22Rv1 (cell line): ENCODE measurements at regions not wholly inside any gene's neighbourhood (a gene's known extent, or its start where the extent isn't known, plus 50 kb on each side); places are given as distances from the start of the nearest gene placed in this dataset.
A peak's percentile ranks its signal among the peaks of the same experiment; 100 is the strongest.

Experiments used
- CTCF ChIP-seq: fragments of 450-650 bp; IDR thresholded peaks from 2 replicates; pipeline ENCODE4 v1.5.1; 2017; ENCODE audit warnings: mild to moderate bottlenecking
- ZFX ChIP-seq: fragments of 450-650 bp; IDR thresholded peaks from 2 replicates; pipeline ENCODE4 v1.6.1; 2017; ENCODE audit warnings: antibody characterized with exemption, borderline replicate concordance

GRCh38 chr16:85428168-85428898, 184.8 kb upstream of the GSE1 start:
- TF ChIP-seq CTCF (peak; percentile 80), ZFX (no peak)
